DMS79 treated with DMSO at 0.1 percent for 48 hours (cell line): ENCODE measurements at regions not wholly inside any gene's neighbourhood (a gene's known extent, or its start where the extent isn't known, plus 50 kb on each side); places are given as distances from the start of the nearest gene placed in this dataset.
"Not testable (repeated sequence)": the region's sequence is repeated elsewhere in the genome, so short reads cannot be mapped to it uniquely, and the experiment has no call there.

Source experiments
- DNase-seq: peaks from one replicate; lab custom pipeline; 2025; lab: John Stamatoyannopoulos, UW

GRCh38 chr4:137861682-137862081 is 329.4 kb upstream of the PCDH18 start:
- no peak for DNase-seq

GRCh38 chr4:137853424-137853823 is 321.1 kb upstream of the PCDH18 start:
- no peak for DNase-seq

- no peak for DNase-seq
Measured at GRCh38 chr4:137852326-137852725, 320.0 kb upstream of the PCDH18 start.

- no peak for DNase-seq
Measured at GRCh38 chr4:137851435-137851834, 319.1 kb upstream of the PCDH18 start.

- DNase-seq: not testable (repeated sequence)
Measured at GRCh38 chr4:137827945-137828344, 295.7 kb upstream of the PCDH18 start.

GRCh38 chr4:137825505-137825904 is 293.2 kb upstream of the PCDH18 start:
- no peak for DNase-seq

- DNase-seq: no peak
Measured at GRCh38 chr4:137823007-137823406, 290.7 kb upstream of the PCDH18 start.

GRCh38 chr4:137819964-137820383 is 287.7 kb upstream of the PCDH18 start:
- peak; percentile 1 for DNase-seq

- DNase-seq: no peak
Measured at GRCh38 chr4:137812258-137812657, 280.0 kb upstream of the PCDH18 start.

GRCh38 chr4:137806420-137806819 is 274.1 kb upstream of the PCDH18 start:
- no peak for DNase-seq

GRCh38 chr4:137804906-137805495 is 272.7 kb upstream of the PCDH18 start:
- no peak for DNase-seq

GRCh38 chr4:137800861-137801260 is 268.6 kb upstream of the PCDH18 start:
- DNase-seq: no peak

GRCh38 chr4:137794764-137795254 is 262.5 kb upstream of the PCDH18 start:
- no peak for DNase-seq

GRCh38 chr4:137789263-137789662 is 257.0 kb upstream of the PCDH18 start:
- not testable (repeated sequence) for DNase-seq

- DNase-seq: not testable (repeated sequence)
Measured at GRCh38 chr4:137783923-137784322, 251.6 kb upstream of the PCDH18 start.

GRCh38 chr4:137775701-137776100 is 243.4 kb upstream of the PCDH18 start:
- no peak for DNase-seq

GRCh38 chr4:137774501-137774900 is 242.2 kb upstream of the PCDH18 start:
- no peak for DNase-seq

GRCh38 chr4:137768881-137769280 is 236.6 kb upstream of the PCDH18 start:
- no peak for DNase-seq

GRCh38 chr4:137768196-137768595 is 235.9 kb upstream of the PCDH18 start:
- no peak for DNase-seq

GRCh38 chr4:137762591-137762990 is 230.3 kb upstream of the PCDH18 start:
- DNase-seq: no peak

- DNase-seq: no peak
Measured at GRCh38 chr4:137754652-137755471, 222.6 kb upstream of the PCDH18 start.

GRCh38 chr4:137749466-137749865 is 217.2 kb upstream of the PCDH18 start:
- DNase-seq: no peak

GRCh38 chr4:137748616-137749015 is 216.3 kb upstream of the PCDH18 start:
- no peak for DNase-seq
